LNCaP clone FGC (cell line): ENCODE measurements at regions not wholly inside any gene's neighbourhood (a gene's known extent, or its start where the extent isn't known, plus 50 kb on each side); places are given as distances from the start of the nearest gene placed in this dataset.

Experiments
- DNase-seq: peaks from one replicate; pipeline ENCODE4 v3.0.0-alpha.2; 2011; ENCODE audit warnings: low read depth
- H3K4me3 ChIP-seq: 2 replicates; pipeline ENCODE4 v1.5.1; 2011; ENCODE audit warnings: mild to moderate bottlenecking, low read depth, low read length, control low read depth
- CTCF ChIP-seq: IDR thresholded peaks from 2 replicates; pipeline ENCODE4 v1.5.1; 2012; ENCODE audit warnings: mild to moderate bottlenecking; ENCODE audit not compliant: control insufficient read depth, insufficient read depth; ENCODE audit errors: extremely low read depth

GRCh38 chr15:97521381-97522285, 438.9 kb upstream of the ARRDC4 start:
- no peak overlapping the region for H3K4me3 ChIP-seq
- DNase-seq: no peak
- no peak for TF ChIP-seq CTCF

GRCh38 chr15:97522347-97522746, 438.2 kb upstream of the ARRDC4 start:
- H3K4me3 ChIP-seq: no peak overlapping the region
- DNase-seq: no peak
- TF ChIP-seq CTCF: no peak

GRCh38 chr15:97525809-97526208, 434.7 kb upstream of the ARRDC4 start:
- no peak for TF ChIP-seq CTCF
- no peak for DNase-seq
- no peak overlapping the region for H3K4me3 ChIP-seq

GRCh38 chr15:97528238-97528637, 432.3 kb upstream of the ARRDC4 start:
- no peak overlapping the region for H3K4me3 ChIP-seq
- DNase-seq: no peak
- TF ChIP-seq CTCF: no peak

GRCh38 chr15:97545799-97546198, 414.7 kb upstream of the ARRDC4 start:
- no peak overlapping the region for H3K4me3 ChIP-seq
- DNase-seq: no peak
- TF ChIP-seq CTCF: no peak

GRCh38 chr15:97547381-97547780, 413.1 kb upstream of the ARRDC4 start:
- TF ChIP-seq CTCF: no peak
- H3K4me3 ChIP-seq: no peak overlapping the region
- no peak for DNase-seq

- no peak for DNase-seq
- TF ChIP-seq CTCF: no peak
- no peak overlapping the region for H3K4me3 ChIP-seq
These were observed 399.0 kb upstream of the ARRDC4 start for GRCh38 chr15:97561529-97561928.
